ENCODE measurements at regions not wholly inside any gene's neighbourhood (a gene's known extent, or its start where the extent isn't known, plus 50 kb on each side); places are given as distances from the start of the nearest gene placed in this dataset.

DNA sequence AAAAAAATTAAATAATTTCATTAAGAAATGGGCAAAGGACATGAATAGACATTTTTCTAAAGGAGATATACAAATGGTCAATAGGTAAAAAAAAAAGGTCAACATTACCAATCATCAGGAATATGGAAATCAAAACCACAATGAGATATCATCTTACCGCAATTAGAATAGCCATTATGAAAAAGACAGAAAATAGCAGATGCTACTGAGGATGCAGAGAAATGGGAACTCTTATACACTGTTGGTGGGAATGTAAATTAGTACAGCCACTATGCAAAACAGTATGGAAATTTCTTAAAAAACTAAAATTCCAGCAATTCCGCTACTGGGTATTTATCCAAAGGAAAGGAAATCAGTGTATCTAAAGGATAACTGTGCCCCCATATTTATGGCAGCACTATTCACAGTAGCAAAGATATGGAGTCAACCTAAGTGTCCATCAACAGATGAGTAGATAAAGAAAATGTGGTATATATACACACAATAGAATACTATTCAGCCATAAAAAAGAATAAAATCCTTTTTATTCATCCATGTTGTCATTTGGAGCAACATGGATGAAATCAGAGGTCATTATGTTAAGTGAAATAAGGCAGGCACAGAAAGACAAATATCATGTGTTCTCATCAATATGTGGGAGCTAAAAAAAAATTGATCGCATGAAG, 132.4 kb downstream of the RPL22L1 start:
- H2BK15ac ChIP-seq (ENCODE audit: low read length), result no peak overlapping the region
- no peak overlapping the region for H2BK120ac ChIP-seq (replicated peaks; ENCODE audit: low read depth, low read length)
- no peaks in the 10 kb centered on the region for H3K79me2 ChIP-seq (ENCODE audit: control insufficient read depth in 1 of 2, insufficient read depth in 2 of 2, low read length in 2 of 2)
- FAIRE-seq (no peak), DNase-seq (ENCODE audit: low read depth in 1 of 2, low spot score in 2 of 2) (no peak)
- H3K4me1 ChIP-seq (replicated peaks in 1 of 4; ENCODE audit: control insufficient read depth in 3 of 4, insufficient read depth in 4 of 4, low read length in 3 of 4), result peaks cover 0 to 5% (median 2%) of the 10 kb centered on the region in 4 experiments; a peak in 3 of 7 replicates
- H2BK20ac ChIP-seq (ENCODE audit: low read length), result no peak overlapping the region
- 98% methylated on average over 3 of the region's 3 CpGs; no CpG with 5 or more reads in 1 of the 2 experiments for WGBS, 2 experiments (ENCODE audit: extremely low coverage in 1 of 2, insufficient coverage in 1 of 2, insufficient read length in 1 of 2, insufficient replicate concordance in 2 of 2, low coverage in 1 of 2, low lambda C conversion rate in 2 of 2, missing lambda C conversion rate in 1 of 2)
- no peak overlapping the region for H3K4me3 ChIP-seq (ENCODE audit: extremely low read depth in 1 of 4, insufficient read depth in 2 of 4, low read depth in 3 of 4, low read length in 4 of 4)
- no peaks in the 10 kb centered on the region for H3K36me3 ChIP-seq (ENCODE audit: control insufficient read depth in 2 of 4, insufficient read depth in 4 of 4, low read length in 3 of 4)
- no peak overlapping the region for H3K56ac ChIP-seq (replicated peaks; ENCODE audit: insufficient read length, low read depth, low read length)
- H4K20me1 ChIP-seq (replicated peaks in 1 of 2; ENCODE audit: control insufficient read depth in 1 of 2, insufficient read depth in 2 of 2, low read length in 2 of 2), result no peaks in the 10 kb centered on the region
- H2AK5ac ChIP-seq (ENCODE audit: low read depth, low read length), result no peak overlapping the region
- no peak overlapping the region for H3K23ac ChIP-seq (ENCODE audit: insufficient read length)
- H2BK12ac ChIP-seq (ENCODE audit: low read depth, low read length), result no peak overlapping the region
- ChIA-PET CTCF (ENCODE audit: partially characterized antibody) (interaction anchor here (0.7 to 1.8 kb wide), 2 partner anchors 74 to 241 kb away, joined by 3 to 9 read pairs; no protein-coding TSS in a partner anchor), POLR2A (ENCODE audit: partially characterized antibody) (no interaction called here)
- H3K9me3 ChIP-seq (ENCODE audit: insufficient read depth in 2 of 2, low read depth in 1 of 2, low read length in 1 of 2), result no peaks in the 10 kb centered on the region
- H2BK5ac ChIP-seq (ENCODE audit: low read depth, low read length), result no peak overlapping the region
- H3K9ac ChIP-seq (replicated peaks in 1 of 4; ENCODE audit: extremely low read depth in 1 of 4, low read depth in 3 of 4, low read length in 3 of 4), result no peak overlapping the region
- H3K4ac ChIP-seq (replicated peaks; ENCODE audit: insufficient read length, low read depth, low read length), result no peak overlapping the region
- no peaks in the 10 kb centered on the region for H3K27me3 ChIP-seq (replicated peaks in 1 of 4; ENCODE audit: control insufficient read depth in 3 of 4, extremely low read depth in 1 of 4, insufficient read depth in 3 of 4, low read length in 3 of 4)
- no peak overlapping the region for H4K8ac ChIP-seq (ENCODE audit: extremely low read depth, insufficient read depth, low read length)
- H3K23me2 ChIP-seq (ENCODE audit: low read depth, low read length), result no peaks in the 10 kb centered on the region
- H3K27ac ChIP-seq (ENCODE audit: low read depth, low read length), result no peak overlapping the region
- H3K79me1 ChIP-seq (ENCODE audit: low read depth, low read length), result no peaks in the 10 kb centered on the region
- H4K5ac ChIP-seq (ENCODE audit: insufficient read length, low read depth, low read length), result no peak overlapping the region
- no peak overlapping the region for H3K18ac ChIP-seq (ENCODE audit: extremely low read depth, low read length)
- no peak overlapping the region for H4K91ac ChIP-seq (replicated peaks; ENCODE audit: insufficient read length, low read length)
- H2AFZ ChIP-seq (ENCODE audit: low read length), result no peak overlapping the region
- TF ChIP-seq ATF2 (IDR thresholded peaks at IDR 0.05; ENCODE audit: low read length) (no peak), TAF1 (IDR thresholded peaks at IDR 0.05; ENCODE audit: low read depth, low read length) (no peak)
- H3K14ac ChIP-seq (ENCODE audit: insufficient read length), result no peak overlapping the region
- H3K4me2 ChIP-seq (ENCODE audit: insufficient read depth in 1 of 2, low read depth in 2 of 2, low read length in 2 of 2), result no peak overlapping the region
